GM10266 (cell line): ENCODE measurements at regions not wholly inside any gene's neighbourhood (a gene's known extent, or its start where the extent isn't known, plus 50 kb on each side); places are given as distances from the start of the nearest gene placed in this dataset.

ENCODE experiments used
- DNase-seq: peaks from one replicate; pipeline ENCODE4 v3.0.0; 2012; ENCODE audit errors: extremely low spot score
- TF ChIP-seq, protein P1 (sequence below): IDR thresholded peaks from 2 replicates; pipeline ENCODE4 v1.5.1; 2012; ENCODE audit warnings: mild to moderate bottlenecking, low read depth; ENCODE audit not compliant: control insufficient read depth, insufficient read depth; ENCODE audit errors: missing control alignments

DNA sequence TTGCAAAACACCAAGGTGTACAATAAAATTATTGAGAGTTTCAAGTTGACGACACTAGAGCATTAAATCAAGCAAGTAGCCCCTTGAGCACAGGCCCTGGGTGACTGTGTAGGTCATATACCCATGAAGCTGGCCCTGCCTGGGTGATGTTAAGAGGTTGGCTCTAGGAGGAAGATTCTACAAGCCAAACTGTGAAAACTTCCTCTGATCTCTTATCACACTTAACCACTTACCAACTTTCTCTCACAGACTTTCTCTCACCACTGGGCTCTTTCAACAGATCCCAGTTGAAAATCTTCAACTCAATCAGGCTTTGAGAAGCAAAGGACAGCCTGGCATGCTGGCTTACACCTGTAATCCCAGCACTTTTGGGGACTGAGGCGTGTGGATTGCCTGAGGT, 186.9 kb upstream of the BTG1 start:
- TF ChIP-seq, protein P1, sequence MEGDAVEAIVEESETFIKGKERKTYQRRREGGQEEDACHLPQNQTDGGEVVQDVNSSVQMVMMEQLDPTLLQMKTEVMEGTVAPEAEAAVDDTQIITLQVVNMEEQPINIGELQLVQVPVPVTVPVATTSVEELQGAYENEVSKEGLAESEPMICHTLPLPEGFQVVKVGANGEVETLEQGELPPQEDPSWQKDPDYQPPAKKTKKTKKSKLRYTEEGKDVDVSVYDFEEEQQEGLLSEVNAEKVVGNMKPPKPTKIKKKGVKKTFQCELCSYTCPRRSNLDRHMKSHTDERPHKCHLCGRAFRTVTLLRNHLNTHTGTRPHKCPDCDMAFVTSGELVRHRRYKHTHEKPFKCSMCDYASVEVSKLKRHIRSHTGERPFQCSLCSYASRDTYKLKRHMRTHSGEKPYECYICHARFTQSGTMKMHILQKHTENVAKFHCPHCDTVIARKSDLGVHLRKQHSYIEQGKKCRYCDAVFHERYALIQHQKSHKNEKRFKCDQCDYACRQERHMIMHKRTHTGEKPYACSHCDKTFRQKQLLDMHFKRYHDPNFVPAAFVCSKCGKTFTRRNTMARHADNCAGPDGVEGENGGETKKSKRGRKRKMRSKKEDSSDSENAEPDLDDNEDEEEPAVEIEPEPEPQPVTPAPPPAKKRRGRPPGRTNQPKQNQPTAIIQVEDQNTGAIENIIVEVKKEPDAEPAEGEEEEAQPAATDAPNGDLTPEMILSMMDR: no peak
- DNase-seq: no peak

DNA sequence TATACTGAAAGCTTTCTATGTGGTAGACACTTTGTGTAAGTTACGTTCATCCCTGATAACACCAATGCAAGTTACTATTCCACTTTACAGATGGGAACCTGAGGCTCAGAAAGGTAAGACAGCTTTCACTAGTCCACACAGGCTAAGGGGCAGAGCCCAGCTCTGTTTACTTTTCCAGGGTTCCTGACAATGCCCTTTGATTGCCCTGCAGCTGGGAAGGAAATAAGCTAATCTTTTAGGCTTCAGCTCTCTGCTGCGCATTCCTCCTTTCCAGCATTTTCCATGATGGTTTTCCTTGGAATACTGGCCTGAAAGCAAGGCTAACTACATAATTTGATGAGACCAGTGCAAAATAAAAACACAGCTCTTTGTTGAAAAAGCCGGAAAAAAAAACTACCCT, 185.7 kb upstream of the BTG1 start:
- TF ChIP-seq, protein P1: no peak

DNA sequence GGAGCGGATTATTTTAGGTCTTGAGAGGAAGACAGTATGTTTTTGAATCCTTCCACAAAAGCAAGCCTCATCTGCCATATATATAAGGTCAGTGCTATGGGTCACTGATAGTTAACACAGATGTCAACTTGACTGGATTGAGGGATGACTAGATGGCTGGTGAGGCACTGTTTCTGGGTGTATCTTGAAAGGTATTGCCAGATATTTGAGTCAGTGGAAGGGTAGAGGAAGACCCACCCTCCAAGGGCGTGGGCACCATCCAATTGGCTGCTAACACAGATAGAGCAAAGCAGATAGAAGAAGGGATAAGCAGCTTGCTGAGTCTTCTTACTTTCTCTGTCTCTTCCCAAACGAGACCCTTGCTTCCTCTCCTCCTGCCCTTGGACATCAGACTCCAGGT, 185.0 kb upstream of the BTG1 start:
- TF ChIP-seq, protein P1: no peak
- DNase-seq: no peak

More for the DNA sequence above, 185.7 kb upstream of the BTG1 start:
- DNase-seq: no peak

DNA sequence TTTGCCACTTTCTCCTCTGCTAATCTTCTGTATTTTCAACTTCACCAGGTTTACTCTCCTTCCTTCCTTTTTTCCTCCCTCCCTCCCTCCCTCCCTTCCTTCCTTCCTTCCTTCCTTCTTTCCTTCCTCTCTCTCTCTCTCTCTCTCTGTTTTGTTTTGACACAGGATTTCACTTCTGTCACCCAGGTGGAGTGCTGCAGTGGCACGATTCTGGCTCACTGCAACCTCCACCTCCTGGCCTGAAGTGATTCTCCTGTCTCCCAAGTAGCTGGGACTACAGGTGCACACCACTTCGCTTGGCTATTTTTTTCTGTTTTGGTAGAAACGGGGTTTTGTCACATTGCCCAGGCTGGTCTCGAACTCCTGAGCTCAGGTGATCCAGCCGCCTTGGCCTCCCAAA, 181.2 kb upstream of the BTG1 start:
- TF ChIP-seq, protein P1: no peak
- no peak for DNase-seq

DNA sequence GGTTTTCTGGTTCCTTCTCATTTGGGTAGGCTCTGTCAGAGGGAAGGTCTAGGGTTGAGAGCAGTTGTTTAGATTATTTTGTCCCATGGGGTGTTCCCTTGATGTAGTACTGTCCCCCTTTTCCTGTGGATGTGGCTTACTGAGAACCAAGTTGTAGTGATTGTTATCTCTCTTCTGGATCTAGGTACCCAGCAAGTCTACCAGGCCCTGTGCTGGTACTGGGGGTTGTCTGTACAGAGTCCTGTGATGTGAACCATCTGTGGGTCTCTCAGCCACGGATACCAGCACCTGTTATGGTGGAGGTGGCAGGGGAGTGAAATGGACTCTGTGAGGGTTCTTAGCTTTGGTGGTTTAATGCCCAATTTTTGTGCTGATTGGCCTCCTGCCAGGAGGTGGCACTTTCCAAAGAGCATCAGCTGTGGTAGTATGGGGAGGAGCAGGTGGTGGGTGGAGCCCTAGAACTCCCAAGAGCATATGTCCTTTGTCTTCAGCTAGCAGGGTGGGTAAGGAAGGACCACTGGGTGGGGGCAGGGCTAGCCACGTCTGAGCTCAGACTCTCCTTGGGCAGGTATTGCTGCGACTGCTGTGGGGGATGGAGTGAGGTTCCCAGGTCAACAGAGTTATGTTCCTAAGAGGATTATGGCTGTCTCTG, 179.3 kb upstream of the BTG1 start:
- TF ChIP-seq, protein P1: no peak
- DNase-seq: no peak

DNA sequence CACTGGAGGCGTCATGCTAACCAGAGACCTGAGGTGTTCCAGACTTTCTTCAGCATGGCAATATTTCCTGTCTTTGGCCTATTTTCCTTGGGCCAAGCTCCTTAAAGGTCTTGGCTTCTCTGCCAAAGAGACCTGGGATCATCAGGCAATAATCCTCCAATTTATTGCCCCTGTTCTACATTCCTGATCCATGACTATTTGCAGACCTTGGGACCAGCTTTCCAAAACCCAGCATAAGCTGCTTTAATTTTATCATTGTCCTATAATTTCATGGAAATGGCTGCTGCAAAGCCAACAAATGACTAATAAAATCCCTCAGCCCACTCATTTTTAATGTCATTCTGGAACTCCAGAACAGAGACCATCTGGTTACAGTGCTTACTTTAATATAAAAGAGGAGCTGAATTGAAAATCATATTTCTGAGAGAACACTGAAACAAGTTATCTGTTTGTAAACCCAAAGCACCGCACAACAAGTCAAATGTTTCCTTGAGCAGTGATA, 166.9 kb upstream of the BTG1 start:
- no peak for DNase-seq
- TF ChIP-seq, protein P1: no peak

DNA sequence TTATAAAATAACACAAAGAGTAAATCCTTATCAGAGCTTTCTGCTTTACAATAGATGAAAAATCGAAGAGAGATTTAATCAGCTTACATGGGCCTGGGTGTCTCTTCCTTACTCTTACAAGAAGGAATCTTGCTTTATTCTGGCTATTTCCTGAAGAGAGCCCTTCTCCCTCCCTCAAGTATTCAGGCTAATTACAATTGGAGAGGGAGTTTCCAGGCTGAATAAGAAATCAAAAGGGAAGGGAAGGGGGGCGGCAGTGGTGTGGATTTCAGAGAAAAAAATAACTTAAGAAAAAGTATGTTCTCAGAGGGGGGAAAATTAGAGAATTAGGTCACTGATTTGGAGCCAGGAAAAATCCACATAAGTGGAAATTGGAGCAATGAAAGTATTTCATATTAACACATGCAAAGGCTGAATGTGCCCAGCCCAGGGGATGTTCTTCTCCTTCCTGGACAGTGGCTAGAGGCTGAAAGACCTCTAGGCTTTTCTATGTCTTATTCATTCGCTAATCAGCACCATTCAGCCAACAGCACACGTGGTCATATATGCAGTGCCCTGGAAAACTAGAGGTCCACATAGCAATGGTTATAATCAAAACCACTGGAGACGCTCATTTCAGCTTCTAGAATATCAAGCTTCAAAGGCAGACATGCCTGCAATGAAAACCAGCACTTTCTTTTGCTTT, 158.9 kb upstream of the BTG1 start:
- DNase-seq: no peak
- TF ChIP-seq, protein P1: no peak
